ENCODE measurements at regions not wholly inside any gene's neighbourhood (a gene's known extent, or its start where the extent isn't known, plus 50 kb on each side); places are given as distances from the start of the nearest gene placed in this dataset.

- no peak for TF ChIP-seq ZNF639 (CRISPR knock-in tag; conservative IDR thresholded peaks at IDR 0.05 in 1 of 2, IDR thresholded peaks at IDR 0.05 in 1 of 2)
- TF ChIP-seq ZNF785 (CRISPR knock-in tag; IDR thresholded peaks at IDR 0.05), result no peak
- TF ChIP-seq ZNF280B (CRISPR knock-in tag; IDR thresholded peaks at IDR 0.05), result no peak
- TF ChIP-seq JUND (IDR thresholded peaks at IDR 0.05; ENCODE audit: borderline replicate concordance, low read depth, low read length), result no peak
- TF ChIP-seq JUND (tag; IDR thresholded peaks at IDR 0.05; ENCODE audit: borderline replicate concordance, low read depth, low read length), result no peak
- TF ChIP-seq TAF9B (IDR thresholded peaks at IDR 0.05; ENCODE audit: partially characterized antibody), result no peak
- TF ChIP-seq SMARCB1 (IDR thresholded peaks at IDR 0.05; ENCODE audit: insufficient read length, low read depth), result no peak
Observed at GRCh38 chr2:220899492-220899891, 672.6 kb downstream of the EPHA4 start (continued).

GRCh38 chr2:220904015-220904414, 668.1 kb downstream of the EPHA4 start:
- no peaks in the 10 kb centered on the region for H3K36me3 ChIP-seq (ENCODE audit: control insufficient read depth, insufficient read depth, low read length)
- no peaks in the 10 kb centered on the region for H3K79me2 ChIP-seq (ENCODE audit: control insufficient read depth, insufficient read depth, low read length)
- no peak overlapping the region for H3K4me3 ChIP-seq
- no TSS peak for BruUV-seq (replicated peaks)
- no peaks in the 10 kb centered on the region for H3K9me1 ChIP-seq (ENCODE audit: control insufficient read depth, insufficient read depth, low read length)
- H2AFZ ChIP-seq (ENCODE audit: low read depth, low read length), result no peak overlapping the region
- POLR2A ChIA-PET, result no interaction called here
- FAIRE-seq (no peak), ATAC-seq (no peak), DNase-seq (ENCODE audit: extremely low read depth in 1 of 4, low spot score in 3 of 4) (no peak)
- 0% methylated on average over 2 of the region's 2 CpGs for WGBS (ENCODE audit: insufficient coverage, low coverage, missing lambda C conversion rate)
- in situ Hi-C loops (cut with MboI), result no loop called here
- no peaks in the 10 kb centered on the region for H3K9me3 ChIP-seq (replicated peaks; ENCODE audit: control insufficient read depth, insufficient read depth, low read depth, low read length)
- no peaks in the 10 kb centered on the region for H4K20me1 ChIP-seq (replicated peaks; ENCODE audit: control insufficient read depth, insufficient read depth, low read length)
- CTCF ChIA-PET (ENCODE audit: low intra/inter-chr PET ratio), result no interaction called here
- TF ChIP-seq SMAD1 (IDR thresholded peaks at IDR 0.05; ENCODE audit: low read depth, low read length, partially characterized antibody) (no peak), ZSCAN32 (CRISPR knock-in tag; IDR thresholded peaks at IDR 0.05) (no peak), ILF3 (IDR thresholded peaks at IDR 0.05; ENCODE audit: borderline replicate concordance) (no peak), SIN3B (IDR thresholded peaks at IDR 0.05; ENCODE audit: low read depth) (no peak), ZNF695 (CRISPR knock-in tag; IDR thresholded peaks at IDR 0.05) (no peak), SIX5 (IDR thresholded peaks at IDR 0.05; ENCODE audit: borderline replicate concordance in 1 of 2, insufficient read depth in 1 of 2, low read depth in 1 of 2, low read length in 2 of 2) (no peak), ZNF133 (CRISPR knock-in tag; IDR thresholded peaks at IDR 0.05) (no peak)
- no peaks in the 10 kb centered on the region for H3K27me3 ChIP-seq (ENCODE audit: control insufficient read depth in 2 of 2, insufficient read depth in 2 of 2, low read length in 2 of 2)
- H3K9ac ChIP-seq (ENCODE audit: insufficient read depth in 1 of 2, low read depth in 2 of 2, low read length in 2 of 2), result no peak overlapping the region
- H3K4me1 ChIP-seq (replicated peaks in 1 of 2; ENCODE audit: control insufficient read depth in 2 of 2, insufficient read depth in 2 of 2, low read length in 2 of 2), result no peaks in the 10 kb centered on the region
- no peak overlapping the region for H3K4me2 ChIP-seq (ENCODE audit: insufficient read depth, low read length)
- no peak overlapping the region for H3K27ac ChIP-seq (ENCODE audit: extremely low read depth, low read depth, low read length)
- intact Hi-C loops (cut with micrococcal nuclease), result no loop called here

All from K562 (cell line).